H9 (cell line): ENCODE measurements at regions not wholly inside any gene's neighbourhood (a gene's known extent, or its start where the extent isn't known, plus 50 kb on each side); places are given as distances from the start of the nearest gene placed in this dataset.

ENCODE experiments used
- DNase-seq: peaks from one replicate; pipeline ENCODE4 v3.0.0-alpha.2; 2017
- H2AFZ ChIP-seq: one replicate; pipeline ENCODE4 v1.6.1; 2013; ENCODE audit warnings: mild to moderate bottlenecking, low read length, control low read depth, moderate library complexity
- H2AK5ac ChIP-seq: 2 replicates; pipeline ENCODE4 v1.6.1; 2013; ENCODE audit warnings: low read length, control low read depth, mixed read lengths; ENCODE audit not compliant: insufficient read length
- H2BK120ac ChIP-seq: one replicate; pipeline ENCODE4 v1.6.1; 2013; ENCODE audit warnings: low read depth, mild to moderate bottlenecking, low read length, control low read depth, inconsistent platforms; ENCODE audit not compliant: poor library complexity, severe bottlenecking
- H2BK12ac ChIP-seq: 2 replicates; pipeline ENCODE4 v1.6.1; 2013; ENCODE audit warnings: low read length, control low read depth, mixed read lengths, low read depth; ENCODE audit not compliant: insufficient read length
- H2BK15ac ChIP-seq: 2 replicates; pipeline ENCODE4 v1.6.1; 2013; ENCODE audit warnings: low read depth, low read length, control low read depth
- H2BK20ac ChIP-seq: one replicate; pipeline ENCODE4 v1.6.1; 2013; ENCODE audit warnings: low read depth, mild to moderate bottlenecking, low read length, control low read depth, inconsistent platforms; ENCODE audit not compliant: poor library complexity, severe bottlenecking
- H2BK5ac ChIP-seq: 2 replicates; pipeline ENCODE4 v1.6.1; 2013; ENCODE audit warnings: low read length, control low read depth, mixed read lengths; ENCODE audit not compliant: insufficient read length
- H3K14ac ChIP-seq: 2 replicates; pipeline ENCODE4 v1.6.1; 2013; ENCODE audit warnings: low read length, control low read depth; ENCODE audit not compliant: insufficient read depth
- H3K18ac ChIP-seq: 2 replicates; pipeline ENCODE4 v1.6.1; 2013; ENCODE audit warnings: low read depth, mild to moderate bottlenecking, mixed read lengths, low read length, control low read depth; ENCODE audit not compliant: insufficient read length
- H3K23ac ChIP-seq: 2 replicates; pipeline ENCODE4 v1.6.1; 2013; ENCODE audit warnings: low read length, control low read depth, mixed read lengths, low read depth; ENCODE audit not compliant: insufficient read length
- H3K23me2 ChIP-seq: 2 replicates; pipeline ENCODE4 v1.6.1; 2013; ENCODE audit warnings: low read depth, mild to moderate bottlenecking, mixed read lengths, low read length, control low read depth; ENCODE audit not compliant: insufficient read length, poor library complexity, severe bottlenecking
- H3K27ac ChIP-seq: 2 replicates; pipeline ENCODE4 v1.5.1; 2013; ENCODE audit warnings: low read length, control low read depth, mixed read lengths, low read depth; ENCODE audit not compliant: insufficient read length
- H3K27me3 ChIP-seq: 2 replicates; pipeline ENCODE4 v1.6.1; 2013; ENCODE audit warnings: low read length, control low read depth, inconsistent platforms; ENCODE audit not compliant: insufficient read depth
- H3K4ac ChIP-seq: 2 replicates; pipeline ENCODE4 v1.6.1; 2013; ENCODE audit warnings: low read depth, mild to moderate bottlenecking, control low read depth, inconsistent platforms, low read length, moderate library complexity
- H3K4me1 ChIP-seq: 2 replicates; pipeline ENCODE4 v1.6.1; 2013; ENCODE audit warnings: low read length, control low read depth, inconsistent platforms; ENCODE audit not compliant: insufficient read depth
- H3K4me2 ChIP-seq: 2 replicates; pipeline ENCODE4 v1.6.1; 2013; ENCODE audit warnings: low read length, control low read depth, mixed read lengths; ENCODE audit not compliant: insufficient read length, insufficient read depth
- H3K56ac ChIP-seq: 2 replicates; pipeline ENCODE4 v1.6.1; 2013; ENCODE audit warnings: low read depth, mild to moderate bottlenecking, mixed read lengths, low read length, control low read depth; ENCODE audit not compliant: insufficient read length
- H3K79me1 ChIP-seq: 2 replicates; pipeline ENCODE4 v1.6.1; 2013; ENCODE audit warnings: low read depth, mild to moderate bottlenecking, moderate library complexity, low read length, control low read depth, inconsistent platforms; ENCODE audit not compliant: insufficient read depth, poor library complexity, severe bottlenecking
- H3K79me2 ChIP-seq: 2 replicates; pipeline ENCODE4 v1.6.1; 2013; ENCODE audit warnings: low read length, control low read depth, inconsistent platforms; ENCODE audit not compliant: insufficient read depth
- H3K9ac ChIP-seq: 2 replicates; pipeline ENCODE4 v1.6.1; 2013; ENCODE audit warnings: low read length, control low read depth, mixed read lengths; ENCODE audit not compliant: insufficient read length; ENCODE audit errors: extremely low read depth
- H3K9me3 ChIP-seq: one replicate; pipeline ENCODE4 v1.6.1; 2013; ENCODE audit warnings: low read depth, low read length, inconsistent platforms; ENCODE audit not compliant: control insufficient read depth
- H3T11ph ChIP-seq: one replicate; pipeline ENCODE4 v1.6.1; 2013; ENCODE audit warnings: mild to moderate bottlenecking, low read length, control low read depth, inconsistent platforms
- H4K20me1 ChIP-seq: one replicate; pipeline ENCODE4 v1.6.1; 2013; ENCODE audit not compliant: control insufficient read depth, insufficient read length, insufficient read depth
- H4K5ac ChIP-seq: 2 replicates; pipeline ENCODE4 v1.6.1; 2013; ENCODE audit warnings: low read depth, mild to moderate bottlenecking, mixed read lengths, low read length, control low read depth; ENCODE audit not compliant: insufficient read length
- H4K8ac ChIP-seq: replicated peaks from 2 replicates; pipeline ENCODE4 v1.6.1; 2013; ENCODE audit warnings: low read length, control low read depth, mixed read lengths, low read depth; ENCODE audit not compliant: insufficient read length
- H4K91ac ChIP-seq: 2 replicates; pipeline ENCODE4 v1.6.1; 2013; ENCODE audit warnings: low read depth, mild to moderate bottlenecking, moderate library complexity, mixed read lengths, low read length, control low read depth; ENCODE audit not compliant: insufficient read length
- H3K27ac Mint-ChIP-seq, 3 experiments: 2 replicates in 2 of 3; 3 replicates in 1 of 3; pipeline ENCODE4 v1.8.0; 2020 to 2021; ENCODE audit warnings: mixed read lengths in 3 of 3, mild to moderate bottlenecking in 1 of 3, moderate library complexity in 1 of 3
- H3K27me3 Mint-ChIP-seq: 2 replicates; pipeline ENCODE4 v1.8.0; 2021; ENCODE audit warnings: low read depth, mild to moderate bottlenecking, moderate library complexity, mixed read lengths
- H3K36me3 Mint-ChIP-seq, 3 experiments: 2 replicates in 2 of 3; 3 replicates in 1 of 3; pipeline ENCODE4 v1.8.0; 2020 to 2021; ENCODE audit warnings: low read depth in 3 of 3, mixed read lengths in 3 of 3; ENCODE audit not compliant: insufficient read depth in 1 of 3
- H3K4me1 Mint-ChIP-seq, 2 experiments: 2 replicates each; pipeline ENCODE4 v1.8.0; 2020; ENCODE audit warnings: mixed read lengths in 2 of 2
- H3K4me3 Mint-ChIP-seq, 2 experiments: 2 replicates in 1 of 2; 3 replicates in 1 of 2; pipeline ENCODE4 v1.8.0; 2020 to 2021; ENCODE audit warnings: mild to moderate bottlenecking in 2 of 2, mixed read lengths in 2 of 2, moderate library complexity in 1 of 2
- H3K9me3 Mint-ChIP-seq, 2 experiments: 2 replicates in 1 of 2; 3 replicates in 1 of 2; pipeline ENCODE4 v1.8.0; 2020; ENCODE audit warnings: mild to moderate bottlenecking in 2 of 2, mixed read lengths in 2 of 2, moderate library complexity in 1 of 2
- WGBS: extraction: QIAGEN DNeasy Blood & Tissue Kit; methylation state at CpG from one replicate; pipeline ENCODE4 v1.1.7; 2013; ENCODE audit warnings: missing lambda C conversion rate, low lambda C conversion rate, mixed read lengths; ENCODE audit not compliant: insufficient read length; ENCODE audit errors: extremely low coverage; 5-methylcytosine and 5-hydroxymethylcytosine counted together
- TF ChIP-seq, protein P1 (sequence below): fragments of 200-600 bp; sonication (generic); conservative IDR thresholded peaks from 3 replicates; pipeline ENCODE4 v1.8.0; 2021; ENCODE audit warnings: antibody characterized with exemption, mild to moderate bottlenecking

- no peak overlapping the region for H2BK5ac ChIP-seq
- no peaks in the 10 kb centered on the region for H3K36me3 Mint-ChIP-seq
- H3K9me3 Mint-ChIP-seq = peaks cover 2 to 4% of the 10 kb centered on the region in 2 experiments; a peak in 2 of 5 replicates
- TF ChIP-seq, protein P1, sequence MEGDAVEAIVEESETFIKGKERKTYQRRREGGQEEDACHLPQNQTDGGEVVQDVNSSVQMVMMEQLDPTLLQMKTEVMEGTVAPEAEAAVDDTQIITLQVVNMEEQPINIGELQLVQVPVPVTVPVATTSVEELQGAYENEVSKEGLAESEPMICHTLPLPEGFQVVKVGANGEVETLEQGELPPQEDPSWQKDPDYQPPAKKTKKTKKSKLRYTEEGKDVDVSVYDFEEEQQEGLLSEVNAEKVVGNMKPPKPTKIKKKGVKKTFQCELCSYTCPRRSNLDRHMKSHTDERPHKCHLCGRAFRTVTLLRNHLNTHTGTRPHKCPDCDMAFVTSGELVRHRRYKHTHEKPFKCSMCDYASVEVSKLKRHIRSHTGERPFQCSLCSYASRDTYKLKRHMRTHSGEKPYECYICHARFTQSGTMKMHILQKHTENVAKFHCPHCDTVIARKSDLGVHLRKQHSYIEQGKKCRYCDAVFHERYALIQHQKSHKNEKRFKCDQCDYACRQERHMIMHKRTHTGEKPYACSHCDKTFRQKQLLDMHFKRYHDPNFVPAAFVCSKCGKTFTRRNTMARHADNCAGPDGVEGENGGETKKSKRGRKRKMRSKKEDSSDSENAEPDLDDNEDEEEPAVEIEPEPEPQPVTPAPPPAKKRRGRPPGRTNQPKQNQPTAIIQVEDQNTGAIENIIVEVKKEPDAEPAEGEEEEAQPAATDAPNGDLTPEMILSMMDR = no peak
- H2BK12ac ChIP-seq = no peak overlapping the region
- no peak overlapping the region for H3K9ac ChIP-seq
- peaks cover 2% of the 10 kb centered on the region; the same call in 1 of the 2 replicates for H3K27me3 Mint-ChIP-seq
- no peaks in the 10 kb centered on the region for H3K79me1 ChIP-seq
- no peak for DNase-seq
- H3K4me3 Mint-ChIP-seq = no peak overlapping the region
- H3K18ac ChIP-seq = no peak overlapping the region
- no peaks in the 10 kb centered on the region for H3K4me1 ChIP-seq
- no peak overlapping the region for H2AK5ac ChIP-seq
- H4K91ac ChIP-seq = no peak overlapping the region
- no peak overlapping the region for H3K4me2 ChIP-seq
- H3K56ac ChIP-seq = no peak overlapping the region
- H3K27ac ChIP-seq = no peak overlapping the region
- WGBS = no CpG with 5 or more reads among the region's 5 CpGs
- H3K27ac Mint-ChIP-seq = no peak overlapping the region
- H4K20me1 ChIP-seq = no peaks in the 10 kb centered on the region
- no peaks in the 10 kb centered on the region for H3K23me2 ChIP-seq
- no peak overlapping the region for H2BK120ac ChIP-seq
- H3K14ac ChIP-seq = no peak overlapping the region
- no peak overlapping the region for H3K4ac ChIP-seq
- H4K8ac ChIP-seq = no peak overlapping the region
- H2BK20ac ChIP-seq = no peak overlapping the region
- H3K27me3 ChIP-seq = no peaks in the 10 kb centered on the region
- H3K23ac ChIP-seq = no peak overlapping the region
- no peaks in the 10 kb centered on the region for H3K9me3 ChIP-seq
- H3T11ph ChIP-seq = no peak overlapping the region
- H4K5ac ChIP-seq = no peak overlapping the region
- no peaks in the 10 kb centered on the region for H3K79me2 ChIP-seq
- no peak overlapping the region for H2AFZ ChIP-seq
- H3K4me1 Mint-ChIP-seq = peaks cover 2 to 3% of the 10 kb centered on the region in 2 experiments; a peak in 2 of 4 replicates
- H2BK15ac ChIP-seq = no peak overlapping the region
Observed at GRCh38 chr10:121091961-121092719, 241.0 kb downstream of the WDR11 start.
